Endothelial cell (in vitro differentiated cells): ENCODE measurements at regions not wholly inside any gene's neighbourhood (a gene's known extent, or its start where the extent isn't known, plus 50 kb on each side); places are given as distances from the start of the nearest gene placed in this dataset.

Experiments
- DNase-seq: peaks from one replicate; pipeline ENCODE4 v3.0.0; 2021; ENCODE audit warnings: low spot score
- H3K27ac Mint-ChIP-seq: one replicate; pipeline ENCODE4 v1.8.0; 2021; ENCODE audit warnings: mixed read lengths, inconsistent platforms; ENCODE audit not compliant: unreplicated experiment
- H3K27me3 Mint-ChIP-seq: one replicate; pipeline ENCODE4 v1.8.0; 2021; ENCODE audit warnings: mild to moderate bottlenecking, moderate library complexity, mixed read lengths, inconsistent platforms; ENCODE audit not compliant: unreplicated experiment
- H3K36me3 Mint-ChIP-seq: one replicate; pipeline ENCODE4 v1.8.0; 2021; ENCODE audit warnings: mild to moderate bottlenecking, low read depth, mixed read lengths, inconsistent platforms; ENCODE audit not compliant: unreplicated experiment
- H3K4me1 Mint-ChIP-seq: one replicate; pipeline ENCODE4 v1.8.0; 2021; ENCODE audit warnings: mild to moderate bottlenecking, mixed read lengths, inconsistent platforms; ENCODE audit not compliant: unreplicated experiment
- H3K4me3 Mint-ChIP-seq: one replicate; pipeline ENCODE4 v1.8.0; 2021; ENCODE audit warnings: mild to moderate bottlenecking, mixed read lengths, inconsistent platforms; ENCODE audit not compliant: unreplicated experiment
- H3K9me3 Mint-ChIP-seq: one replicate; pipeline ENCODE4 v1.8.0; 2021; ENCODE audit warnings: mixed read lengths, inconsistent platforms; ENCODE audit not compliant: unreplicated experiment
- CTCF ChIP-seq: fragments of 200-600 bp; sonication (generic); IDR thresholded peaks from one replicate; pipeline ENCODE4 v1.5.0; 2021; ENCODE audit warnings: antibody characterized with exemption; ENCODE audit not compliant: unreplicated experiment

GRCh38 chr10:64956441-64956840, 1435.2 kb downstream of the REEP3 start:
- H3K36me3 Mint-ChIP-seq = no peaks in the 10 kb centered on the region
- TF ChIP-seq CTCF = no peak
- peaks cover 1% of the 10 kb centered on the region for H3K27me3 Mint-ChIP-seq
- no peaks in the 10 kb centered on the region for H3K9me3 Mint-ChIP-seq
- H3K27ac Mint-ChIP-seq = no peak overlapping the region
- DNase-seq = no peak
- no peaks in the 10 kb centered on the region for H3K4me1 Mint-ChIP-seq
- H3K4me3 Mint-ChIP-seq = no peak overlapping the region

DNA sequence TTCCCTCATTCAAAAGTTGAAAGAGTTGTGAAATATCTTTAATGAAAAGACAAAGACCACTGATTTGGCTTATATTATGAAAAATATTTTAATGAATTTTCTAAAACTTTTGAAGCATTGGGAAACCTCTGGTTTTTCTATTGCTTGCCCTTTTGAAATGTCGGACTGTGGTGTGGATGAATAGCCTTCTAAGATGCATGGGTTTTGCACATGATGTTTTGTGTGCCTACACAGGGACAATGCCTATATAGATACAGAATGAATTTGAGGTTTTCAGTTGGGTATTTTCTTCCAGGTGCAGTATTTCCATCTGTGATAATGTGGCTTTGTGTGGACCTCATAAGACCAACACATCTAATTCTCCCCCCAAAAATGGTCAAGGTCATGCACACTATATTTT, 1437.9 kb downstream of the REEP3 start:
- DNase-seq = no peak
- Mint-ChIP-seq H3K9me3 (no peaks in the 10 kb centered on the region), H3K27ac (no peak overlapping the region), H3K27me3 (no peaks in the 10 kb centered on the region), H3K36me3 (no peaks in the 10 kb centered on the region), H3K4me3 (no peak overlapping the region), H3K4me1 (no peaks in the 10 kb centered on the region)
- TF ChIP-seq CTCF = no peak

- H3K4me3 Mint-ChIP-seq = no peak overlapping the region
- no peak overlapping the region for H3K27ac Mint-ChIP-seq
- H3K36me3 Mint-ChIP-seq = no peaks in the 10 kb centered on the region
- H3K4me1 Mint-ChIP-seq = no peaks in the 10 kb centered on the region
- H3K27me3 Mint-ChIP-seq = no peaks in the 10 kb centered on the region
- no peaks in the 10 kb centered on the region for H3K9me3 Mint-ChIP-seq
- no peak for DNase-seq
- TF ChIP-seq CTCF = no peak
These were observed 1438.7 kb downstream of the REEP3 start for GRCh38 chr10:64959883-64960282.

GRCh38 chr10:64973391-64973790, 1452.2 kb downstream of the REEP3 start:
- no peaks in the 10 kb centered on the region for H3K4me1 Mint-ChIP-seq
- no peaks in the 10 kb centered on the region for H3K9me3 Mint-ChIP-seq
- no peaks in the 10 kb centered on the region for H3K36me3 Mint-ChIP-seq
- H3K27ac Mint-ChIP-seq = no peak overlapping the region
- no peak for DNase-seq
- no peak overlapping the region for H3K4me3 Mint-ChIP-seq
- TF ChIP-seq CTCF = no peak
- no peaks in the 10 kb centered on the region for H3K27me3 Mint-ChIP-seq

GRCh38 chr10:64976150-64976549, 1454.9 kb downstream of the REEP3 start:
- Mint-ChIP-seq H3K27me3 (no peaks in the 10 kb centered on the region), H3K4me3 (no peak overlapping the region), H3K27ac (no peak overlapping the region), H3K4me1 (no peaks in the 10 kb centered on the region), H3K9me3 (no peaks in the 10 kb centered on the region), H3K36me3 (no peaks in the 10 kb centered on the region)
- no peak for TF ChIP-seq CTCF
- DNase-seq = no peak
